WTC11 (cell line): ENCODE measurements at regions not wholly inside any gene's neighbourhood (a gene's known extent, or its start where the extent isn't known, plus 50 kb on each side); places are given as distances from the start of the nearest gene placed in this dataset.

ENCODE experiments used
- ATAC-seq: fragments of 200-7000 bp; cut with Tn5 transposase; 2 replicates; pipeline ENCODE4 v1.10.0; 2021; ENCODE audit warnings: mild to moderate bottlenecking, moderate library complexity
- CTCF ChIA-PET: fragments of 300-600 bp; sonication (Branson Sonifier 250); formaldehyde crosslinking; loops from one replicate; lab custom pipeline; 2021; ENCODE audit warnings: antibody characterized with exemption; lab: Charles Lee
- POLR2A ChIA-PET: fragments of 350-600 bp; sonication (Branson Sonifier 250); formaldehyde crosslinking; loops from one replicate; lab custom pipeline; 2021; ENCODE audit warnings: antibody characterized with exemption; lab: Charles Lee
- DNase-seq: peaks from one replicate; pipeline ENCODE4 v3.0.0; 2021; ENCODE audit warnings: low spot score
- H3K27ac Mint-ChIP-seq: 2 replicates; pipeline ENCODE4 v1.8.0; 2021; ENCODE audit warnings: mixed read lengths
- H3K27me3 Mint-ChIP-seq: 2 replicates; pipeline ENCODE4 v1.8.0; 2021; ENCODE audit warnings: low read depth, mild to moderate bottlenecking, moderate library complexity, mixed read lengths
- H3K36me3 Mint-ChIP-seq: 2 replicates; pipeline ENCODE4 v1.8.0; 2021; ENCODE audit warnings: mixed read lengths
- H3K4me1 Mint-ChIP-seq: 2 replicates; pipeline ENCODE4 v1.8.0; 2022; ENCODE audit warnings: mixed read lengths
- H3K4me3 Mint-ChIP-seq: 2 replicates; pipeline ENCODE4 v1.8.0; 2021; ENCODE audit warnings: mild to moderate bottlenecking, moderate library complexity, mixed read lengths
- H3K9me3 Mint-ChIP-seq: 2 replicates; pipeline ENCODE4 v1.8.0; 2021; ENCODE audit warnings: mixed read lengths
- ETV6 ChIP-seq: sonication (generic); formaldehyde crosslinking; IDR thresholded peaks from 2 replicates; pipeline ENCODE4 v1.8.1; 2022; ENCODE audit warnings: mild to moderate bottlenecking, missing genetic modification reagents
- FOXP1 ChIP-seq: sonication (generic); formaldehyde crosslinking; IDR thresholded peaks from 2 replicates; pipeline ENCODE4 v1.8.0; 2022; ENCODE audit warnings: missing genetic modification reagents, mild to moderate bottlenecking, moderate library complexity, borderline replicate concordance
- GRHL2 ChIP-seq: fragments of 250-450 bp; sonication (Bioruptor Pico); IDR thresholded peaks from 2 replicates; pipeline ENCODE4 v1.8.0; 2022; ENCODE audit warnings: mild to moderate bottlenecking, moderate library complexity; ENCODE audit not compliant: insufficient replicate concordance, severe bottlenecking
- TP53 ChIP-seq: sonication (generic); formaldehyde crosslinking; IDR thresholded peaks from 2 replicates; pipeline ENCODE4 v1.8.1; 2023; ENCODE audit warnings: mild to moderate bottlenecking, missing genetic modification reagents
- ZNF423 ChIP-seq: fragments of 250-450 bp; sonication (Bioruptor Pico); IDR thresholded peaks from 2 replicates; pipeline ENCODE4 v2.1.2; 2022; ENCODE audit warnings: mild to moderate bottlenecking, moderate library complexity
- TF ChIP-seq, protein P1 (sequence below): sonication (generic); formaldehyde crosslinking; IDR thresholded peaks from 2 replicates; pipeline ENCODE4 v1.8.0; 2022; ENCODE audit warnings: mild to moderate bottlenecking, missing genetic modification reagents
- TF ChIP-seq, protein P2 (sequence below): sonication (generic); formaldehyde crosslinking; IDR thresholded peaks from 2 replicates; pipeline ENCODE4 v1.8.0; 2022; ENCODE audit warnings: missing genetic modification reagents
- TF ChIP-seq, protein P3 (sequence below): sonication (generic); formaldehyde crosslinking; IDR thresholded peaks from 2 replicates; pipeline ENCODE4 v1.8.1; 2022; ENCODE audit warnings: low read depth, mild to moderate bottlenecking, moderate library complexity, missing genetic modification reagents, borderline replicate concordance
- TF ChIP-seq, protein P4 (sequence below): sonication (generic); formaldehyde crosslinking; IDR thresholded peaks from 2 replicates; pipeline ENCODE4 v1.8.1; 2022; ENCODE audit warnings: mild to moderate bottlenecking, missing genetic modification reagents, moderate library complexity, borderline replicate concordance
- TF ChIP-seq, protein P5 (sequence below): sonication (generic); formaldehyde crosslinking; IDR thresholded peaks from 2 replicates; pipeline ENCODE4 v1.8.0; 2022; ENCODE audit warnings: mild to moderate bottlenecking, missing genetic modification reagents
- TF ChIP-seq, protein P6 (sequence below): fragments of 250-450 bp; sonication (Bioruptor Pico); IDR thresholded peaks from 2 replicates; pipeline ENCODE4 v1.9.0; 2021; ENCODE audit warnings: mild to moderate bottlenecking, borderline replicate concordance
- TF ChIP-seq, protein P7 (sequence below): sonication (generic); formaldehyde crosslinking; IDR thresholded peaks from 2 replicates; pipeline ENCODE4 v1.8.1; 2023; ENCODE audit warnings: mild to moderate bottlenecking, missing genetic modification reagents, moderate library complexity
- TF ChIP-seq, protein P8 (sequence below): fragments of 250-450 bp; sonication (Bioruptor Pico); IDR thresholded peaks from 2 replicates; pipeline ENCODE4 v2.1.2; 2022; ENCODE audit warnings: mild to moderate bottlenecking, moderate library complexity

DNA sequence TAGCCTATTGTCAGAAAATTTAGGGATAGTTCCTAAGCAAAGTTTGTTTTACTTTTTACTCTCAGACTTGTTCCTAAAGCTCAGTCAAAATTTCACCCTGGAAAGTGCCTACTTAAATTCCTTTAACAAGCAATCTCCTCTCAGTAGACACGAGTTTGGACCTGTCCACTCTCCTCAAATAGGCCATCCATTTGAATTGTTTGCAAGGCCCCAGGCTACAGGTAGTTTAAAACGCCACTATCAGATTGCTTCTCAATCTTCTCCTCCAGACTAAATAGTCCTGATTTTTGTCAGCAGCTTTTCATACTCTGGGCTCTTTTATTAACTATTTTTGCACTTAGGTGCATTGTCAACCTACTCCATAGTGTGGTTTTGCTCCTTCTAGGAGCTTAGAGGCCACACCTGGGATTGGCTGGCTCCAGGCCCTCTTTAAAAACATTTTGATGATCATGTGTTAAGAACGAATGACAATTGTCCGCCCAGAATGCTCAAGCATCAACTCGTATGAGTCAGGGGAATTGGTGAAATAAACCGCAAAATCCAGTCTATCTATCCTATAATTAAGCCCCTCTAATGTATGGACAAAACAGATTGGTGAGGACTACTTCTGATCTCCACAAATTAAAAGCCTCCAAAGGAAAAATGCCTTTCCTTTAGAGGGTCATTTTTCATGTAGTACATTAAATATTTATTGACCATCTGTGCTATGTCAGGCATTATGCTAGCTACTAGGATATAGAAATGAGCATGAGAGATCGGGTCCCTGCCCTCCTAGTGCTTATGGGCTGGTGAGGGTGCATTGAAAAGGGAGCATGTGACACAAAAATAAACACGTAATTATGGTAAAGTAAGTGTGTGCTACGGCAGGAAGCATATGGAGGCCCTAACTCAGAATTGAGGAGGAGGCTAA, 333.8 kb upstream of the TNP1 start (continued):
- TF ChIP-seq TP53 (CRISPR knock-in tag) (no peak), FOXP1 (CRISPR knock-in tag) (no peak), ETV6 (CRISPR knock-in tag) (no peak)
- TF ChIP-seq, protein P1, sequence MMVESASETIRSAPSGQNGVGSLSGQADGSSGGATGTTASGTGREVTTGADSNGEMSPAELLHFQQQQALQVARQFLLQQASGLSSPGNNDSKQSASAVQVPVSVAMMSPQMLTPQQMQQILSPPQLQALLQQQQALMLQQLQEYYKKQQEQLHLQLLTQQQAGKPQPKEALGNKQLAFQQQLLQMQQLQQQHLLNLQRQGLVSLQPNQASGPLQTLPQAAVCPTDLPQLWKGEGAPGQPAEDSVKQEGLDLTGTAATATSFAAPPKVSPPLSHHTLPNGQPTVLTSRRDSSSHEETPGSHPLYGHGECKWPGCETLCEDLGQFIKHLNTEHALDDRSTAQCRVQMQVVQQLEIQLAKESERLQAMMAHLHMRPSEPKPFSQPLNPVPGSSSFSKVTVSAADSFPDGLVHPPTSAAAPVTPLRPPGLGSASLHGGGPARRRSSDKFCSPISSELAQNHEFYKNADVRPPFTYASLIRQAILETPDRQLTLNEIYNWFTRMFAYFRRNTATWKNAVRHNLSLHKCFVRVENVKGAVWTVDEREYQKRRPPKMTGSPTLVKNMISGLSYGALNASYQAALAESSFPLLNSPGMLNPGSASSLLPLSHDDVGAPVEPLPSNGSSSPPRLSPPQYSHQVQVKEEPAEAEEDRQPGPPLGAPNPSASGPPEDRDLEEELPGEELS: no peak
- TF ChIP-seq, protein P2, sequence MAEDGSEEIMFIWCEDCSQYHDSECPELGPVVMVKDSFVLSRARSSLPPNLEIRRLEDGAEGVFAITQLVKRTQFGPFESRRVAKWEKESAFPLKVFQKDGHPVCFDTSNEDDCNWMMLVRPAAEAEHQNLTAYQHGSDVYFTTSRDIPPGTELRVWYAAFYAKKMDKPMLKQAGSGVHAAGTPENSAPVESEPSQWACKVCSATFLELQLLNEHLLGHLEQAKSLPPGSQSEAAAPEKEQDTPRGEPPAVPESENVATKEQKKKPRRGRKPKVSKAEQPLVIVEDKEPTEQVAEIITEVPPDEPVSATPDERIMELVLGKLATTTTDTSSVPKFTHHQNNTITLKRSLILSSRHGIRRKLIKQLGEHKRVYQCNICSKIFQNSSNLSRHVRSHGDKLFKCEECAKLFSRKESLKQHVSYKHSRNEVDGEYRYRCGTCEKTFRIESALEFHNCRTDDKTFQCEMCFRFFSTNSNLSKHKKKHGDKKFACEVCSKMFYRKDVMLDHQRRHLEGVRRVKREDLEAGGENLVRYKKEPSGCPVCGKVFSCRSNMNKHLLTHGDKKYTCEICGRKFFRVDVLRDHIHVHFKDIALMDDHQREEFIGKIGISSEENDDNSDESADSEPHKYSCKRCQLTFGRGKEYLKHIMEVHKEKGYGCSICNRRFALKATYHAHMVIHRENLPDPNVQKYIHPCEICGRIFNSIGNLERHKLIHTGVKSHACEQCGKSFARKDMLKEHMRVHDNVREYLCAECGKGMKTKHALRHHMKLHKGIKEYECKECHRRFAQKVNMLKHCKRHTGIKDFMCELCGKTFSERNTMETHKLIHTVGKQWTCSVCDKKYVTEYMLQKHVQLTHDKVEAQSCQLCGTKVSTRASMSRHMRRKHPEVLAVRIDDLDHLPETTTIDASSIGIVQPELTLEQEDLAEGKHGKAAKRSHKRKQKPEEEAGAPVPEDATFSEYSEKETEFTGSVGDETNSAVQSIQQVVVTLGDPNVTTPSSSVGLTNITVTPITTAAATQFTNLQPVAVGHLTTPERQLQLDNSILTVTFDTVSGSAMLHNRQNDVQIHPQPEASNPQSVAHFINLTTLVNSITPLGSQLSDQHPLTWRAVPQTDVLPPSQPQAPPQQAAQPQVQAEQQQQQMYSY (CRISPR knock-in tag): no peak
- TF ChIP-seq, protein P3, sequence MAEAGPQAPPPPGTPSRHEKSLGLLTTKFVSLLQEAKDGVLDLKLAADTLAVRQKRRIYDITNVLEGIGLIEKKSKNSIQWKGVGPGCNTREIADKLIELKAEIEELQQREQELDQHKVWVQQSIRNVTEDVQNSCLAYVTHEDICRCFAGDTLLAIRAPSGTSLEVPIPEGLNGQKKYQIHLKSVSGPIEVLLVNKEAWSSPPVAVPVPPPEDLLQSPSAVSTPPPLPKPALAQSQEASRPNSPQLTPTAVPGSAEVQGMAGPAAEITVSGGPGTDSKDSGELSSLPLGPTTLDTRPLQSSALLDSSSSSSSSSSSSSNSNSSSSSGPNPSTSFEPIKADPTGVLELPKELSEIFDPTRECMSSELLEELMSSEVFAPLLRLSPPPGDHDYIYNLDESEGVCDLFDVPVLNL (CRISPR knock-in tag): no peak
- TF ChIP-seq, protein P4, sequence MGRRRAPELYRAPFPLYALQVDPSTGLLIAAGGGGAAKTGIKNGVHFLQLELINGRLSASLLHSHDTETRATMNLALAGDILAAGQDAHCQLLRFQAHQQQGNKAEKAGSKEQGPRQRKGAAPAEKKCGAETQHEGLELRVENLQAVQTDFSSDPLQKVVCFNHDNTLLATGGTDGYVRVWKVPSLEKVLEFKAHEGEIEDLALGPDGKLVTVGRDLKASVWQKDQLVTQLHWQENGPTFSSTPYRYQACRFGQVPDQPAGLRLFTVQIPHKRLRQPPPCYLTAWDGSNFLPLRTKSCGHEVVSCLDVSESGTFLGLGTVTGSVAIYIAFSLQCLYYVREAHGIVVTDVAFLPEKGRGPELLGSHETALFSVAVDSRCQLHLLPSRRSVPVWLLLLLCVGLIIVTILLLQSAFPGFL: no peak
- TF ChIP-seq, protein P5, sequence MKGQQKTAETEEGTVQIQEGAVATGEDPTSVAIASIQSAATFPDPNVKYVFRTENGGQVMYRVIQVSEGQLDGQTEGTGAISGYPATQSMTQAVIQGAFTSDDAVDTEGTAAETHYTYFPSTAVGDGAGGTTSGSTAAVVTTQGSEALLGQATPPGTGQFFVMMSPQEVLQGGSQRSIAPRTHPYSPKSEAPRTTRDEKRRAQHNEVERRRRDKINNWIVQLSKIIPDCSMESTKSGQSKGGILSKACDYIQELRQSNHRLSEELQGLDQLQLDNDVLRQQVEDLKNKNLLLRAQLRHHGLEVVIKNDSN (CRISPR knock-in tag): no peak

DNA sequence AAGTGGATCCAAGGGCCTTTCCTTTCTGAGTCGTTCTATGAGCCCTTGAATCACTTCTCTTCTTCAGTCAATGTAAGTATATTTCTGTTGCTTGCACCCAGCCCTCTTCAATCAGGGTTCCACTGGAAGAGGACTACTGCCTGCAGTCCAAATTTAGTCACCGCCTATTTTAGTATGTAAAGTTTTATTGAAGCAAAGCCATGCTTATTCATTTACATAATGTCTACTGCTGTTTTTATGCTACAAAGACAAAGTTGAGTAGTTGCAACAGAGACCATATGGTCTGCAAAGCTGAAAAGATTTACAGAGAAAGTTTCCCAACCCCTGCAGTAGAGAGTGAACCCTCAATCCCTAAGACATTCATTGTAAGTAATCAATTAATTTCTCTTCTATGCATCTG, 332.5 kb upstream of the TNP1 start:
- H3K4me1 Mint-ChIP-seq: peaks cover 6% of the 10 kb centered on the region
- peaks cover 5% of the 10 kb centered on the region; the same call in 1 of the 2 replicates for H3K36me3 Mint-ChIP-seq
- no peak overlapping the region for H3K4me3 Mint-ChIP-seq
- H3K9me3 Mint-ChIP-seq: peaks cover 15% of the 10 kb centered on the region
- DNase-seq (no peak), ATAC-seq (no peak)
- H3K27me3 Mint-ChIP-seq: peaks cover 4% of the 10 kb centered on the region
- CTCF ChIA-PET: no interaction called here
- POLR2A ChIA-PET: no interaction called here
- no peak for TF ChIP-seq GRHL2 (CRISPR knock-in tag)
- TF ChIP-seq, protein P6, sequence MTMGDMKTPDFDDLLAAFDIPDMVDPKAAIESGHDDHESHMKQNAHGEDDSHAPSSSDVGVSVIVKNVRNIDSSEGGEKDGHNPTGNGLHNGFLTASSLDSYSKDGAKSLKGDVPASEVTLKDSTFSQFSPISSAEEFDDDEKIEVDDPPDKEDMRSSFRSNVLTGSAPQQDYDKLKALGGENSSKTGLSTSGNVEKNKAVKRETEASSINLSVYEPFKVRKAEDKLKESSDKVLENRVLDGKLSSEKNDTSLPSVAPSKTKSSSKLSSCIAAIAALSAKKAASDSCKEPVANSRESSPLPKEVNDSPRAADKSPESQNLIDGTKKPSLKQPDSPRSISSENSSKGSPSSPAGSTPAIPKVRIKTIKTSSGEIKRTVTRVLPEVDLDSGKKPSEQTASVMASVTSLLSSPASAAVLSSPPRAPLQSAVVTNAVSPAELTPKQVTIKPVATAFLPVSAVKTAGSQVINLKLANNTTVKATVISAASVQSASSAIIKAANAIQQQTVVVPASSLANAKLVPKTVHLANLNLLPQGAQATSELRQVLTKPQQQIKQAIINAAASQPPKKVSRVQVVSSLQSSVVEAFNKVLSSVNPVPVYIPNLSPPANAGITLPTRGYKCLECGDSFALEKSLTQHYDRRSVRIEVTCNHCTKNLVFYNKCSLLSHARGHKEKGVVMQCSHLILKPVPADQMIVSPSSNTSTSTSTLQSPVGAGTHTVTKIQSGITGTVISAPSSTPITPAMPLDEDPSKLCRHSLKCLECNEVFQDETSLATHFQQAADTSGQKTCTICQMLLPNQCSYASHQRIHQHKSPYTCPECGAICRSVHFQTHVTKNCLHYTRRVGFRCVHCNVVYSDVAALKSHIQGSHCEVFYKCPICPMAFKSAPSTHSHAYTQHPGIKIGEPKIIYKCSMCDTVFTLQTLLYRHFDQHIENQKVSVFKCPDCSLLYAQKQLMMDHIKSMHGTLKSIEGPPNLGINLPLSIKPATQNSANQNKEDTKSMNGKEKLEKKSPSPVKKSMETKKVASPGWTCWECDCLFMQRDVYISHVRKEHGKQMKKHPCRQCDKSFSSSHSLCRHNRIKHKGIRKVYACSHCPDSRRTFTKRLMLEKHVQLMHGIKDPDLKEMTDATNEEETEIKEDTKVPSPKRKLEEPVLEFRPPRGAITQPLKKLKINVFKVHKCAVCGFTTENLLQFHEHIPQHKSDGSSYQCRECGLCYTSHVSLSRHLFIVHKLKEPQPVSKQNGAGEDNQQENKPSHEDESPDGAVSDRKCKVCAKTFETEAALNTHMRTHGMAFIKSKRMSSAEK (CRISPR knock-in tag): no peak
- TF ChIP-seq, protein P7, sequence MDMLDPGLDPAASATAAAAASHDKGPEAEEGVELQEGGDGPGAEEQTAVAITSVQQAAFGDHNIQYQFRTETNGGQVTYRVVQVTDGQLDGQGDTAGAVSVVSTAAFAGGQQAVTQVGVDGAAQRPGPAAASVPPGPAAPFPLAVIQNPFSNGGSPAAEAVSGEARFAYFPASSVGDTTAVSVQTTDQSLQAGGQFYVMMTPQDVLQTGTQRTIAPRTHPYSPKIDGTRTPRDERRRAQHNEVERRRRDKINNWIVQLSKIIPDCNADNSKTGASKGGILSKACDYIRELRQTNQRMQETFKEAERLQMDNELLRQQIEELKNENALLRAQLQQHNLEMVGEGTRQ: no peak
- TF ChIP-seq, protein P8, sequence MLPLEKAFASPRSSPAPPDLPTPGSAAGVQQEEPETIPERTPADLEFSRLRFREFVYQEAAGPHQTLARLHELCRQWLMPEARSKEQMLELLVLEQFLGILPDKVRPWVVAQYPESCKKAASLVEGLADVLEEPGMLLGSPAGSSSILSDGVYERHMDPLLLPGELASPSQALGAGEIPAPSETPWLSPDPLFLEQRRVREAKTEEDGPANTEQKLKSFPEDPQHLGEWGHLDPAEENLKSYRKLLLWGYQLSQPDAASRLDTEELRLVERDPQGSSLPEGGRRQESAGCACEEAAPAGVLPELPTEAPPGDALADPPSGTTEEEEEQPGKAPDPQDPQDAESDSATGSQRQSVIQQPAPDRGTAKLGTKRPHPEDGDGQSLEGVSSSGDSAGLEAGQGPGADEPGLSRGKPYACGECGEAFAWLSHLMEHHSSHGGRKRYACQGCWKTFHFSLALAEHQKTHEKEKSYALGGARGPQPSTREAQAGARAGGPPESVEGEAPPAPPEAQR: no peak
- no peak for TF ChIP-seq ZNF423 (CRISPR knock-in tag)
- TF ChIP-seq, all 79 proteins: peak for 0
- no peak overlapping the region for H3K27ac Mint-ChIP-seq
